Cerebellar cortex (tissue), 1 donor: ENCODE measurements at regions not wholly inside any gene's neighbourhood (a gene's known extent, or its start where the extent isn't known, plus 50 kb on each side); places are given as distances from the start of the nearest gene placed in this dataset.

Source experiments
- DNase-seq: peaks from one replicate; pipeline ENCODE4 v3.0.0-alpha.2; 2015; ENCODE audit warnings: low spot score

DNA sequence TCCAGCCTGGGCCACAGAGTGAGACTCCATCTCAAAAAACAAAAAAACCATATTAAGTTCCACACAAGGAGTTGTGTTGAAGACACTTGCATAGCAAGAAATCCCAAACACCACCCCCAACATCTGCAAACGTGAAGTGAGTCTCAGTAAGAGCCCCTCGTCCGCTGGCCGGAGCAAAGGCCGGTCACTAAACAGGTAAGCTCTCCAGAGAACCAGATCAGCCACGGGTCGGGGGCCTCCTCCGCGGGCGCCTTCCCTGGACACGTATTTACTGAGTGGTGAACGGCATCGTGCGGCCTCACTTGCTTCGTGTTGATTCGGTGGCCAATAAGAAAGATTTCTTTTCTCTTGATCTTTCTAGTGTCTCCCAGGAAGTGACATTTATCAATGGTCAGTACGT, 93.6 kb downstream of the MRPL36 start:
- DNase-seq: no peak

DNA sequence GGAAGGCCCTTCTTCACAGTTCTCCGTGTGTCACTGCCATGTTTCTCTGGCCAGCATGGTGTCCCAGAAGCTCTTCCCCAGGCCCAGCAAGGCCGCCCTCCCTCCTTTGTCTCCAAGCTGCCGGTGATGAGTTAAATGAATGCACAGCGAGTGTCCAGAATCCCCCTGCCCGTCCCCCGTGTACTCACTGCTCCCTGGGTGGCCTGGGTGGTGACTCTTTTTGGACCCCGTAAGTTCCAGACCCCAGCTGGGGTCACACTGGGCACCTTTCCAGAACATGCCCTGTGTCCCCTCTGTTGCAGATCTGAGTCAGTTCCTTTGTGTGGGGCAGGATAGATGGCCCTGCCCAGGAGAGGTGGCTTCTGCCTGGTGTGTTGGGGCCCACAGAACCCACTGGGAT, 95.0 kb downstream of the MRPL36 start:
- no peak for DNase-seq

DNA sequence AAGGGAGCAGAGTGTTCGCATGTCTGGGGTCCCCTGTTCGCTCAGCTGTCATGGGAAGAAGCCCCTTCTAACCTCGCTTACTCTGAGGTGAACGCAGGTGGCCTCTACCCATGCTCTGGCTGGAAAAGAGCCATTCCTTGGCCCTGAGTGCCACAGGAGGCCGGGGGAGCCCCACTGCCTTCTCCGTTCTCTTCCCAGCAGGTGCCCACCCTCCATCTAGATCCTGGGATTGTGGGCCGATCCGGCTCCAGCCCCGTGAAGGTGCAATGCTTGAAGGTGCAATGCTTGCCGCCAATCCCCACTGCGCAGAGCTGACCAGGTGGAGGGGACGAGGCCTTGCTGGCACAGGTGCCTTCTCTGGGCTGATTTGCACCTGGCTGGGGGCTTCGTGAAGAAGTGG, 95.4 kb downstream of the MRPL36 start:
- DNase-seq: no peak

DNA sequence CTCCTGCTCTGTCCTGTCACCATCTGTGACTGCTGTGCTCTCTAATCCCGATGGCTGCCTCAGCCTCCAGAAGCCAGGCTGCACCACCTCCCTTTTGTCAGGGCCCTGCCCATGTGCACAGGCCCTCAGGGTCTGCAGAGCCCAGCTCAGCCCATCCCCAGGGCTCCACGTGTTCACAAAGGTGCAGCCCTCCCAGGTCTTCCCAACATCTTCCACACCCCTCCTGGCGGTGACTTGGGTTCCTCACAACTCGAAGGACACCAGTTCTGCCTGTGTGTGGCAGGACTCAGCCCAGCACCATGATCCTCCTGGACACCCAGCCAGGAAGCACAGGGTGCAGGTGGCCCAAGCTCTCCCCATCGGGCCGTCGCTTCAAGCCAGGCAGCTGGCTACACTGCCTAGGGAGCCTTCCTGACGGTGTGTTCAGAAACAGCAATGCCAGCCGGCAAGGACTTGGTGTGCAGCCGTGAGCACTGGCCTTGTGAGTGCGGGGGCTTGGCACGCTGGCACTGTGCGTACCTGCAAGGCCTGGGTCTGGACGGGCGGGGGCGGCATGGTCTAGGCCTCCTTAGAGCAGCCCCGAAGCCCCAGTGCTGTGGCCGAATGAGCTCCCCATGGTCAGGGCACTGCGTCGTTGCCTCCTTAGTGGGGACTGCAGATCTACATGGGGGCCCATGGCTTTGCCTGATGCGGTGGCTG, 96.1 kb downstream of the MRPL36 start:
- DNase-seq: no peak

DNA sequence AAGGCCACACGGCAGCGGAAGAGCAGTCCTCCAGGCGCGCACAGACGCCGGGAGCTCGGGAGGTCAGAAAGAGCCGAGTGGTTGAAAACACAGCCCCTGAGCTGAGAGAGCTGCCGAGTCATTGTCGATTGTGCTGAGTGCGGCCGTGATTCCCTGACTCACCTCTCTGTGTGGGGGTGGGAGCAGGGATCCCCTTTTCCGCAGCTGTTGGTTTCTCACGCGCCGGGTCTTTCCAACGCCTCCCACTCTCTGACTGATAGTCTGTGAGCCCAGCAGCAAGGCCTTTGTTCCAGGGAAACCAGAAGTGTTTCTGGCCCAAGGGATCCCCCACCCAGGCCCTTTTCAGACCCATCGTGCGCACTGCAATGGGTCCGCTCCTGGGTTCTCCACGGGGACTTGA, 97.3 kb downstream of the MRPL36 start:
- no peak for DNase-seq

DNA sequence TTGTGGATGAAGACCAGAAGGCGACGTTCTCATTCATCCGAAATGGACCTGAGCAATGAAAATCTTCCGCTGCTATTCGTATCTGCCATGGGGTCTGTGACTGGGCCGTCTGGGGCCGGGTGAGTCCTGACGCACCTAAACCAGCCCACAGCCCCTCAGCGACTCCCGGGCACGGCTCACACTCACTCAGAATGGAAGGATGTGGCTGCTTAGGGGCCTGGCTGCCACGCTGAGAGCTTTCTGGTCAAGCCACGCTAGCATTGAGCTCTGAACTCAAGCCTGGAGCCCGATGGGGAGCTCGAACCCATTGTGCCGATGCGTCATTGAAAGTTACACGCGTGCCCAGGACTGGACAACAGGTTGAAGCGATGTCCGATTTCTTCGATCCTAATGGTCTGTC, 97.8 kb downstream of the MRPL36 start:
- no peak for DNase-seq

DNA sequence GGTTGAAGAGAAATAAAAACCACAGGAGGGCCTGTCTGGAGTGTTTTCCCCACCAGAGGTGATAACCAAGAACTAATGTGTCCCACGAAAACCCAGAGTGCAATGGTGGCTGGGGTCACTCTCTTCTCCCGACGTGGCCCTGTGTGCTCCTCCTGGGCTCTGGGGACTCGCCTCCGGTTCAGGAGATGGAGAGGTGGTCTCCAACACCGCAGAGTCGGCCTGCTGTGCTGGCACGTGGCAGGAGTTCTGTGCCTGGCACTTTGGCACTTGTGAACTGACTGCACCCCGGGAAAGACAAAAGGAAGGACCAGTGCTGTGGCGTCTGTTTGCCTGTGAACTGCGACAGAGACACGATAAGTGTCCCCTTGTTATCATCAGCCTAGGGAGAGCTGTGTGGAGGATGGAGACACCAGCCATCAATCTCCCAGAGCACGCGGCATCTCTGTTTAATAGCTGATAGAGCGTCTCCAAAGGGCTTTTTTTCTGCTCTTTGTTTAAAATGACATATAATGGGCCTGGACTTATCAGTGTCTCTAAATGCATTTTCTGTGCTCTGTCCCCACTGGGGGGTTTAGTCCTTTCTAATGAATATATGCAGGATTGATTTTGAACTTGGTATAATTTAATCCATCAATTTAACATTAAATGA, 98.3 kb downstream of the MRPL36 start:
- no peak for DNase-seq

DNA sequence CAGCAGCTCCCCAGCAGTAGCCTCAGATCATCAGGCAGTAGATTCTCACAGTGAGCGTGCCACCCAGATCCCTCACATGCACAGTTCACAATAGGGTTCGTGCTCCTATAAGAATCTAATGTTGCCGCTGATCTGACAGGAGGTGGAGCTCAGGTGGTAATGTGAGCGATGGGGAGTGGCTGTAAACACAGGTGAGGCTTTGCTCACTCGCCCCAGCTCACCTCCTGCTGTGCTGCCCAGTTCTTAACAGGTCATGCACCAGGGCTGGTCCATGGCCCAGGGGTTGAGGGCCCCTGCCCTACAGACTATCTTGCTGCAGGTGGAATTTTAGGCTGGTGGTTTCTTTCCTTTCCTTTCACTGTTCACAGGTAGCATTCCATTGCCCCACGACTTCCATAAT, 100.2 kb downstream of the MRPL36 start:
- DNase-seq: no peak

DNA sequence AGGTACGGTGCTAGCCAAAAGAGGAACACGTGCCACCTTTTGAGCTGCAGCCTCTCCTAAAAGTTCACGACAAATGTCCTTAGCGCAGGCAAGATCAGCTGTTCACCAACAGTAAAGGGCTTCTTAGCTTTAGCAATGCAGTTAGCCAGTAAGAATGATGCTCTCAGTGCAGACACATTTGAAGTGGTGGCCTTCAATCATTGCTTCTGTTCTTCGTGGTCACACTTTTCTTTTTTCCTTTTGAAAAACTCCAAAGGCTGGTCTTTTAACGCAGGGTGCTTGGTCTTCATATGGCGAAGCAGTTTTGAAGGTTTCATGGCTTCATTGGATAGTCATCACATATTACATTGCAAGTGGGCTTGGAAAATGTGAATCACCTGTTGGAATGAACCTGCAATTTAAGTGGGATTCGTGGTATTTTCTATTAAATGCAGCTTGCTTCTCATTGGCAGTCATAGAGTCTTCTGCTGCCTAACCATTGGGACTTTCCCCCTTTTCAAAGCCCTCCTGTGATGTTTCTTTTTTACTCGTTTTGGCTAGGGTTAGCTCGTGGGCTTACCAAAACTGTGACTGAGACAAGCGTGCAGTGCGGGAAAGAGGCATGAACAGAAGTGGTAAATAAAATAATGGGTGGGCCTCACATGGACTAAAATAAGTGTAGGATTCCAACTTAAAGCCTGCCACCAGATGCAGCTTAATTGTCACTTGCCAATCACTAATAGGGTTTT, 100.9 kb downstream of the MRPL36 start:
- DNase-seq: no peak

DNA sequence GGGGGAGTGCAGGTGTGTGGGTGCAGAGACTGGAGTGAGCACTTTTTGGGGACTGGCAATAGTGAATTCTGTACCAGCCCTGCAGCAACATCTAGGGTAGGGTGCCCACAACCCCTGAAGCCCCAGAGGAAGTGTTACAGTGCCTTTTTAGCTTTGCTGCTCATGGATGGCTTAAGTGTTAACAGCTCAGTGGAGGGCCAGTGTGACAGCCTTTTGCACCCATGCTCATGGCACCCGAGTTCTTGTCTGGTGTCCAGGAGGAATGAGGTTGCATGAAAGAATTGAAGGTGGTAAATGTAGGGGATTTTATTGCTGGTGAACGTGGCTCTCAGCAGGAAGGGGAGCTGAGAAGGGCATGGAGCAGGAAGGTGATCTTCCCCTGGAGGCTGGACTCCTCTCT, 107.3 kb downstream of the MRPL36 start:
- no peak for DNase-seq

DNA sequence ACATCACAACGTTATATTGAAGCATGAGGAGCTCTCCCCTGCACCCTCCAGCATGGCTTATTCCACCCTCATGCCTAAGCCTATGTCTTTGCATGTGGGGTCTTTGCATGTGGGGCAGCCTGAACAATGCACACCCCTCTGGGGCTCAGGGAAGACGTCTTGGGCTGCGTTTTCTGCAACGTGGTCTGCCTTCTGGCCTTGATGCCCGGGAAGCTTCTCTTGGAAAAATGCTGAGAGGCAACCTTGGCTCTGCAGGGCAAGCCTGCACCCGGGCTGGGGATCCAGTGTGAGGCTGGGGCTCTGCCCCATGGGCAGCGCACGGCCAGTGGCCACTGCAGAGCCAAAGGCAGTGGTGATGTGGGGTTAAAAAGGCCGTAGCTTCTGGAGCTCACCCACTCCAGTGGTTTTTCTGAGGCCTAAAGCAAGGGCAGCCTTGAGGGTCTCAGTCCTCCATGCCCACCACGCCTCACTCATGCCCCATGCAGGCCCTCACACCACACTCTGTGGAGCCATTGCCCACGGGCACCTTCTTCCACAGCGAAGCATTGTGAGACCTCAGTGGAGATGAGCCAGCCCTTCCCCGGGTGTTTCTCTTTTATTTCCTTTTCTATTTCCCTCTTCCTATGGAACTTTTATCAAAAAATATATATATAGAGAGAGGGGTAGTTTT, 112.2 kb downstream of the MRPL36 start:
- no peak for DNase-seq

DNA sequence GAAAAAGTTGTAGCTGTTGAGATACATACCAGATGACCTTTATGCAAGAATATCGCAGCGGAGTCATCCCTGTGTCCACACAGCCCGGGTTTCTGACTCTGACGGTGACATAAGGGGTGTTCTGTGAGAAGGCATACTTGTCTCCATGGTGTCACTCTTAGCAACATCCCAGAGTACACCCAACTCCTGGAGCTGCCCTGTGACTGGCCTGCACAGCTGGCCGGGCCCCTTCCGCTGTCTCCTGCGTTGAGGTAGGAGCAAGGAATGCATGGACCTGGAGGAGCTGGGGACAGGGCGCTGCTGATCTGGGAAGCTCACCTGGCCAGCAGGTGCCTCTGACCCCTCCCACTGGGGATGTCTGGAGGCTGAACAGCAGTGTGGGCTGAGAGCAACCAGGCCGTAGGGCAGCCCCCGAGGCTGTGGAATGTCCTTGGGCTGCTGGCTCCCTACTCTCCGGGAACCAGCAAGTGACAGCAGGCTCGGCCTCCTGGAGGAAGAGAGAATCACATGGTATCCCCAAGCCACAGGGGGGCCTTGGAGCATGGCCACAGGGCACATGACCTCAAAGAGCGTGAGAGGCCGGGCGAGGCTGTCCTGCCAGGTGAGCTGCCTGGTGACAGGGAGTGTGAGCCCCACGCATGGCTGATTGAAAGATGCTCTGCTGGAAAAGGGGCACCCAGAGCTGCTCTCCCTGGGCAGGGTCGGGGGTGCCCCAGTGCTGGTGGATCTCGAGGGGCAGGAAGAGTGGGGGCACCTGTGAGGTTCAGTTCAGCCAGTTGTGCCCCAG, 113.4 kb downstream of the MRPL36 start:
- DNase-seq: no peak

DNA sequence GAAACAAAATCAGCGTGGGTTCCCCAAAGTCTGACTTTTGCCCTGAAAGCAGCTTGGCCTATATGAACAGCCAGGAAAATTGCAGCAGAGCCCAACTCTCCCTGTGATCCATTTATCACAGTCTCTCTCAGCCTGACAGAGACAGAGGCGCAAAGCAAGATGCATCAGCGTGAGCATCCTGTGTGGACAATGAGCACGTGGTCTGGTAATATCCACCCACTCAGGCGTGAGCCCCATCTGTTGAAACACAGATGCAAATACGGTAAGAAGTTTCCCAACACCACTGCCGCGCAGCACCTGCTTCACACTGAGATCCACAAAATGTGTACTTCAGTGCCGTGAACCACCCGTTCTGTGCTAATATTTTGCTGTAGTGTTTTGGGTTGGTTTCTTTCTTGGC, 114.6 kb downstream of the MRPL36 start:
- no peak for DNase-seq

DNA sequence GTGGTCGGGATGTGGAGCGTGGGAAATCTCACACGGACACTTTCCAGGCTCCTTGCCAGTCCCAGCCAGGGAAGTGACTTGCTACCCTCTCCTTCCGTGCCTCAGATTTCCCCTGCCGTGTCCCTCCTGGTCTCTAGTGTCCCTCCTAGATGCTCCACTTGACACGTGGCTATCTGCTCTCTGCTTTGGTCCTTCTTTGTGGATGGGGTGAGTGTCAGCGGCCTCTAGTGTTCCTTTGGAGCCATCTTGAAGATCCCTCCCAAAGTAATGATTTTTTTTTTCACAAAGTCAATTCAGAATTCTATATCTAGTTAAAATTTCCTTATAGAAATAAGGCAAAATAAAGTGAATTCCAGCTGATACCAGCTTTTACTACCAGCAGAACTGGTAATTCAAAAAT, 117.7 kb downstream of the MRPL36 start:
- DNase-seq: no peak

DNA sequence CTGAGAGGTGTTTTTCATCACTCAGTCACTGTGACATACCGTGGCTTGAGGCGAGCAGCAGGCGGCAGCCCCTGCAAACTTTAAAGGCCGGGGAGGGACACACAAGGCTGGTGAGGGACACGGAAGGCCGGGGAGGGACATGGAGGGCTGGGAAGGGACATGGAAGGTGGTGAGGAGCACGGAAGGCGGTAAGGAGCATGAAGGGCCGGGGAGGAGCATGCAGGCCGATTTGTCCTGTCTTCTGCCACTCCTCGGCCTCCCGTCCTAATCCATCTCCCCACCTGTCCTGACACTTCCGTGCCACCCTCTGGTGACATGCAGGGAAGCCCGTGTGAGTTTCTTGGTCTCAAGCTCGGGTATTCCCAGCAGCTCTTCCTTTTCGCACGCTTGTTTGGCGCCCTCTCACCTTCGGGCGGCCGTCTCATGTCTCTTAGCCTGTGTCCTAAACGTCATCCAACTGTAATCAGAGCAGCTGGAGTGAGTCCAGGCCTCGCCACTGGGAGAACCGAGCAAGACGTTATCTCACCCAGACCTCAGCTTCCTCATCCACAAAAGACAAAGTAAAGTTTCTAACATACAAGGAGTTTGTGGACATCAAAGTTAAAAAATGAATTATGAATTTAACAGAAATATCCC, 126.5 kb downstream of the MRPL36 start:
- DNase-seq: no peak

DNA sequence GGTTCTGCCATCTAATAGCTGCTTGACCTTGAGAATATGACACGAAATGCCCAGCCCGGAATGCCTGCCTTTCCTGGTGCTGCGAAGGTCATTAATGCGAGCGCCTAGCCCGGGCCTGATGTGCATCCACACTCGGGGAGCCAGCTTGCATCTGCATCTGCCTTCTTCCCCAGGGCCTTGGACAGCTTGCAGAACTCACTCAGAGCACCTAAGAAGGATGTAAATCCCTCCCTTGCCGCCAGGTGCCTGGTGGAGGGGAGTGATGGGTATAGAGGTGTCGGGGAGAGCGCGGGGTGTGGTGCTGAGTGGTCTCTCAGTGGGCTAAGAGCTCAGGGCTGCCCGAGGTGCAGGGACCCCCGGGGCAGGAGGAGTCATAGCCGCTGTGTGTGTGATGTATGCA, 127.2 kb downstream of the MRPL36 start:
- no peak for DNase-seq

DNA sequence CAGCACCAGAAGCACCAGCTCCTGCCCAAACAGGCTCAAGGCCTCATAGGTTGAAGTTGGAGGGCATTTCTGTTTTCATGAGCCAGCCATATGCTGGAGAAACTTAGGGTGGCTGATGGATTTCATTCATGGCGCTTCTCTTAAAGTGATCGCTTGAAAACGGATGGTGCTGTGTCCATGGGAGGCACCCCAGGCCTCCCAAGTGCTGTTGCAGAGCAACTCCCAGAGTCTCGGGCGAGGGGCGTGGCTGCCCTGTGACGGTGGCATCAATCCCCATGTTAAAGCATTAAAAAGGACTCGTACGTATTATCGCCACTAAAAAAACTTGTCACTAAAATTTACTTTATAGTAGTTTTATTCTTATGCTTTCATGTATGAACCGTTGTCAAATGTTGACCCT, 128.3 kb downstream of the MRPL36 start:
- DNase-seq: no peak

DNA sequence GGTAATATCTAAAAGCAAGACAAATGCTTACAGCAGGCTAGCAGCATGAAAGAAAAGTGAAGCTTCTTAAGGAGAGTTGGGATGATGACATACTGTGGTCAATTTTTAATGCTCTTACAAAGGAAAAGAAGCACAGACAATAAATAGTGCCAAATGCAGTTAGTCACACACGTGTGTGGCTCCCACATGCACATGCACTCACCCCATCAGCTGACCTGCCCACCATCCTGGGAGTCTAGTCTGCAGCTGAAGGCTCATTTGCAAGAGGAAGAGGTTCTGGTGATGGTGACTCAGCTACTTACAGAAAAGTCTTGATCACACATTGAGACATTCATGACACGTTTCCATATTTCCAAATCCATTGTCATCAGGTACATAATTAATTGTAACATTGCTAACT, 129.3 kb downstream of the MRPL36 start:
- no peak for DNase-seq

DNA sequence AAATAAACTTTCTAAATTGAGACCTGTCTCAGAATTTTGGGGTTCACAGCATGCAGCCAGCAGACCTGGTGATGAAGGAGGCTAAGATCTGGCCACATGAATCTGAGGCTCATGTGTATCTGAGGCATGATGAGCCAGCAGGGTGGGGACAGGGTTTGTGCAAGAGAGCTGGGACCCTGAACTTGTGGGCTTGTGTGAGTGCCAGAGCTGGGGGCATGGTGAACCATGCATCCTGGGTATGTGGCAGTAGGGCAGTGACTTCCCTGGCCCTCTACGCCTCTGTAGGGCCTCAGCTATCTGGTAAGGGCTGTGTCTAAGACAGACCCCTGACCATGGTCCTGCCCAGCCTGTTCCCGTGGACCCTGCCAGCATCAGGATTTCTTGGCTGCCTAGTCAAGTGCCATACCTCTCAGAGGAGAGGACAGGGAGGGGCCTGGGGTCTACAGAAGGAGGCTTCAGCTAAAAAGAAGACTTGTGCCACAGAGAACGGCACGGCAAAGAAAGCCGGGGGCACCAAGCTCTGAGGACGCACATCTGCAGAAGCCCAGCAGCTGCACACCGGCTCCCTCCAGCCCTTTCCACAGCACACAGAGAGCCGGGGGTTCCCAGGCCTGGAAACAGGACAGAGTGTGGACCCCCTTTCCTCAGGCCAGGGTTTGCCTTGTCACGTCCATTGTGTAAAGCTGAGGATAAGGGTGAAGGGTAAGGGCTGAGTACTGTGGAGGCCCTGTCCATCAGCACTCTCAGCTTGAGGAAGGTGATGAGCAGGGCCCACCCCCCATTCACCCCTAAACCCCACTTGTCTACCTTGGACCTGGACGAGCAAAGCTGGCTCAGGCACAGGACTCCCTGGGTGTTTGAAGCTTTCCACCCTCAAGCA, 130.1 kb downstream of the MRPL36 start:
- no peak for DNase-seq

DNA sequence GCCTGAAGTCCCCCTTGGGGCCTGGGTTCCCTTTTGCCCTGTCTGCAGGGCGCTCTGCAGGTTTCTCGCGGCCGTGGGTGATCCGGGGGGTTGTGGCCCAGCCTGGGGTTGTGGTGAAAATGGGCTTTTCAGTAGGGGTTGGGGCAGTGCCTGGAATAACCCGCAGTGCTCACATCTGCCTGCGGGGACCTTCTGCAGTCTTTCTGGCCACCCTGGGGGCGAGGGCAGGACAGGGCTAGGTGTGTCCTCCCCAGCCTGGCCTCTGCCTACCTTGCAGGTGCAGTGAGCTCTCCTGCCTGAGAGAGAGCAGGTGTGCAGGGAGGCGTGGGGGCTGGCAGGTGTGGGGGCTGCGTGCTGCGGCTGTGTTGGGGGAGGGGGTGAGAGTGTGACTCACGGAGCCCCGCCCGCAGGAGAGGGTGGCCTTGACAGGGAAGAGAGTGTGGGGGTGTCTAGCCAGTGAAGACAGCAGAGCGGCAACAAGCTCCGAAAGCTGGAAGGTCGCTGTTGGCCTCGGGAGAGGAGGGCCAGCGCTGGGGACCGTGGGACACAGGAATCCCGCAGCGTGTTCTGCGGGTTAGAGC, 131.4 kb downstream of the MRPL36 start:
- DNase-seq: no peak
